GM20431 (cell line): ENCODE measurements at regions not wholly inside any gene's neighbourhood (a gene's known extent, or its start where the extent isn't known, plus 50 kb on each side); places are given as distances from the start of the nearest gene placed in this dataset.
"Not testable (repeated sequence)": the region's sequence is repeated elsewhere in the genome, so short reads cannot be mapped to it uniquely, and the experiment has no call there.

ENCODE experiments used
- in situ Hi-C: fragments of 300-500 bp; cut with MseI, MboI; formaldehyde crosslinking; loops from one replicate; pipeline ENCODE4 v1.15.0; 2020; ENCODE audit warnings: low sequenced_read_pairs; ENCODE audit not compliant: unreplicated experiment

- in situ Hi-C loops: no loop called here
Measured at GRCh38 chr3:194959217-194959616, 273.5 kb downstream of the FAM43A start.

- in situ Hi-C loops: not testable (repeated sequence)
Measured at GRCh38 chr3:194959666-194960065, 274.0 kb downstream of the FAM43A start.

- in situ Hi-C loops: no loop called here
Measured at GRCh38 chr3:194960446-194961032, 274.9 kb downstream of the FAM43A start.

GRCh38 chr3:194961149-194961548, 275.5 kb downstream of the FAM43A start:
- in situ Hi-C loops: no loop called here

GRCh38 chr3:194961571-194961970, 275.9 kb downstream of the FAM43A start:
- in situ Hi-C loops: no loop called here

GRCh38 chr3:194962056-194962455, 276.4 kb downstream of the FAM43A start:
- in situ Hi-C loops: no loop called here

- in situ Hi-C loops: no loop called here
Measured at GRCh38 chr3:194964809-194965208, 279.1 kb downstream of the FAM43A start.

- in situ Hi-C loops: no loop called here
Measured at GRCh38 chr3:194967151-194968117, 281.8 kb downstream of the FAM43A start.

- in situ Hi-C loops: no loop called here
Measured at GRCh38 chr3:194970066-194970465, 284.4 kb downstream of the FAM43A start.

- in situ Hi-C loops: no loop called here
Measured at GRCh38 chr3:194971009-194971408, 285.3 kb downstream of the FAM43A start.

- in situ Hi-C loops: no loop called here
Measured at GRCh38 chr3:194971965-194972364, 286.3 kb downstream of the FAM43A start.

GRCh38 chr3:194972641-194973040, 287.0 kb downstream of the FAM43A start:
- in situ Hi-C loops: no loop called here

GRCh38 chr3:194973366-194974000, 287.8 kb downstream of the FAM43A start:
- in situ Hi-C loops: no loop called here

- in situ Hi-C loops: no loop called here
Measured at GRCh38 chr3:194974468-194975135, 288.9 kb downstream of the FAM43A start.

GRCh38 chr3:194976049-194976451, 290.4 kb downstream of the FAM43A start:
- in situ Hi-C loops: no loop called here

- in situ Hi-C loops: no loop called here
Measured at GRCh38 chr3:194976874-194977273, 291.2 kb downstream of the FAM43A start.

- in situ Hi-C loops: no loop called here
Measured at GRCh38 chr3:194977356-194977755, 291.7 kb downstream of the FAM43A start.

- in situ Hi-C loops: no loop called here
Measured at GRCh38 chr3:194979173-194979572, 291.8 kb downstream of the XXYLT1 start.

- in situ Hi-C loops: no loop called here
Measured at GRCh38 chr3:194982472-194982871, 288.5 kb downstream of the XXYLT1 start.

GRCh38 chr3:194983121-194983520, 287.8 kb downstream of the XXYLT1 start:
- in situ Hi-C loops: no loop called here
